Peyer's patch (tissue), 4 donors: ENCODE measurements at regions not wholly inside any gene's neighbourhood (a gene's known extent, or its start where the extent isn't known, plus 50 kb on each side); places are given as distances from the start of the nearest gene placed in this dataset.

Experiments
- DNase-seq, 3 donors: peaks; one replicate each; pipeline ENCODE4 v3.0.0-alpha.2; 2017 to 2019
- H3K27ac ChIP-seq, 4 donors: fragments of 200-600 bp; sonication (generic); one replicate each; pipeline ENCODE4 v1.5.1; 2016 to 2019
- H3K27me3 ChIP-seq, 2 donors: fragments of 200-600 bp; sonication (generic); one replicate each; pipeline ENCODE4 v1.5.1; 2019
- H3K36me3 ChIP-seq, 3 donors: fragments of 200-600 bp; sonication (generic); one replicate each; pipeline ENCODE4 v1.5.1; 2016 to 2019
- H3K4me1 ChIP-seq, 4 donors: fragments of 200-600 bp; sonication (generic); one replicate each; pipeline ENCODE4 v1.5.1; 2016 to 2019
- H3K4me3 ChIP-seq, 4 donors: fragments of 200-600 bp; sonication (generic); 1 replicate in 3 of 4; 2 replicates in 1 of 4; pipeline ENCODE4 v1.5.1; 2016 to 2019; ENCODE audit warnings: mild to moderate bottlenecking in 1 of 4
- H3K9me3 ChIP-seq, 4 donors: fragments of 200-600 bp; sonication (generic); one replicate each; pipeline ENCODE4 v1.5.1; 2016 to 2019; ENCODE audit warnings: mild to moderate bottlenecking in 1 of 4
- CTCF ChIP-seq, 6 experiments: fragments of 450-650 bp in 4 of 6; fragments of 200-600 bp in 2 of 6; sonication (generic) in 1 of 6; IDR thresholded peaks; one replicate each; pipeline ENCODE4 v1.5.1; 2017 to 2019; ENCODE audit warnings: antibody characterized with exemption in 6 of 6, mild to moderate bottlenecking in 3 of 6, moderate library complexity in 1 of 6
- POLR2A ChIP-seq, 2 donors: fragments of 450-650 bp; IDR thresholded peaks; one replicate each; pipeline ENCODE4 v1.5.1; 2017; ENCODE audit warnings: antibody characterized with exemption in 2 of 2, mild to moderate bottlenecking in 2 of 2, moderate library complexity in 2 of 2
- small RNA-seq, 2 donors: library from RNA; depleted of rRNA; stranded (forward); fragments of <200 nt; gene quantifications; one replicate each; pipeline ENCODE3, GENCODE V24; 2016

DNA sequence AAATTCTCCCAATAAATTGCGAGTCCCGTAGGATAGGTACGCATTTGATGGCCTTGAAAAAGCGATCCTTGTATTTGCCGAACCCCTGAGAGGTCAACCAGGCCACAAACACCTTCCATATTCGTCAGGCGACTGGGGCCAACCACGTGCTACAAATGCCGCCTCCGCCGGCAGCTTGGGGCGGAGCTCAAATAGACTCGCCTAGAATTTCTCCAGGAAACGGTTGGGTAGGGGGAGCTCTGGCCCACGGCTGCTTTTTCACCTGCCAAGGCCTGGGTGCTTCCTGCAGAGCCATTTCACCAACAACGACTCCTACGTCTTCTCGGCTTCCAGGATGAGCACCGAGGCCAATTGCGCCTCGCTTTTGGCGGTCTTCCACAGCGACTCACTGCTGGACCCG lies 53.4 kb upstream of the KIF5B start:
- H3K9me3 ChIP-seq, result no peaks in the 10 kb centered on the region
- TF ChIP-seq CTCF (IDR thresholded peaks at IDR 0.05) (no peak), POLR2A (IDR thresholded peaks at IDR 0.05) (no peak)
- H3K27ac ChIP-seq, result no peak overlapping the region
- DNase-seq, result no peak
- no peaks in the 10 kb centered on the region for H3K36me3 ChIP-seq
- H3K4me3 ChIP-seq, result no peak overlapping the region
- no peaks in the 10 kb centered on the region for H3K27me3 ChIP-seq
- no peaks in the 10 kb centered on the region for H3K4me1 ChIP-seq

Small RNA genes lying in the stretch of these regions (small RNA-seq; reads per million reads assigned to genes)
- gene AL161932.1 (0 reads per million in 2 donors), gene RNU7-22P (0 reads per million in 2 donors)
